HL-60 (cell line): ENCODE measurements at regions not wholly inside any gene's neighbourhood (a gene's known extent, or its start where the extent isn't known, plus 50 kb on each side); places are given as distances from the start of the nearest gene placed in this dataset.

ENCODE experiments used
- CTCF ChIP-seq: IDR thresholded peaks from one replicate; pipeline ENCODE4 v1.5.1; 2011; ENCODE audit warnings: low read length, control low read depth, inconsistent platforms; ENCODE audit not compliant: insufficient read depth
- GABPA ChIP-seq: IDR thresholded peaks from 2 replicates; pipeline ENCODE4 v1.6.1; 2012; ENCODE audit warnings: low read depth

- TF ChIP-seq CTCF (no peak), GABPA (no peak)
Measured at GRCh38 chr12:17278946-17279345, 673.0 kb upstream of the LMO3 start.
